ENCODE measurements at regions not wholly inside any gene's neighbourhood (a gene's known extent, or its start where the extent isn't known, plus 50 kb on each side); places are given as distances from the start of the nearest gene placed in this dataset.

DNA sequence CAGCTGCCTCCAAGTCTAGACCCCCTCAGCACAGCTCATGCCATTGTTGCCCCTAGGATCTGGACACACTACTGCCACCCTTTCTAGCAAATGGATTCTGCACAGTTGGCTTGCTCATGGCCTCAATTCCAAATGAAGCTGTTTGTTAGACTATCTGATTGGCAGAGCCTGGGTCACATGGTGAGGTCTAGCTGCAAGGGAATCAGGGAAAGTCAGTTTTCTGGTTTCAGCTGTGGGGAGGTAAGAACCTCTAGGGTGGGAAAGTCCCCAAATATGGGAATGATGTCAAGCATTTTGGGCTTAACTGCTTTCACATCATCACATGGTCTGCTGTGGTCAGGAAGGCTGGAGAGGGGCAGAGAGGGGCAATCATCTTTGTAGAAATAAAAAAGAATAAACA is 150.4 kb upstream of the ITGA6 start:
- peaks cover 6% of the 10 kb centered on the region for H3F3A ChIP-seq (replicated peaks; ENCODE audit: insufficient read depth)
- CTCF ChIA-PET: no interaction called here
- POLR2A ChIA-PET: no interaction called here
- H3K4me1 ChIP-seq (ENCODE audit: control insufficient read depth in 1 of 2, insufficient read depth in 2 of 2, low read depth in 1 of 2, low read length in 1 of 2): no peaks in the 10 kb centered on the region
- no peaks in the 10 kb centered on the region for H3K27me3 ChIP-seq (ENCODE audit: insufficient read depth)
- no peak overlapping the region for H3K9ac ChIP-seq
- no peak for DNase-seq
- H3K9me2 ChIP-seq: no peaks in the 10 kb centered on the region
- H3K36me3 ChIP-seq (replicated peaks in 1 of 2; ENCODE audit: control insufficient read depth in 1 of 2, insufficient read depth in 2 of 2, low read length in 1 of 2): no peaks in the 10 kb centered on the region
- H3K9me3 ChIP-seq: 0 out of 2 replicates have a peak, but pooled peaks cover 3% of the 10 kb centered on the region
- H2AFZ ChIP-seq (ENCODE audit: low read depth): no peak overlapping the region
- H3K79me2 ChIP-seq (ENCODE audit: insufficient read depth): no peaks in the 10 kb centered on the region
- no peak overlapping the region for H3K4me3 ChIP-seq (ENCODE audit: low read depth in 2 of 2, low read length in 1 of 2)
- no peak overlapping the region for H3K27ac ChIP-seq (ENCODE audit: low read depth in 2 of 2, low read length in 1 of 2)
- TF ChIP-seq SMC3 (IDR thresholded peaks at IDR 0.05; ENCODE audit: low read depth, low read length) (no peak), FOXM1 (IDR thresholded peaks at IDR 0.05; ENCODE audit: low read depth) (no peak), USF1 (IDR thresholded peaks at IDR 0.05; ENCODE audit: borderline replicate concordance, low read depth) (no peak), TEAD4 (IDR thresholded peaks at IDR 0.05; ENCODE audit: borderline replicate concordance, insufficient read depth) (no peak), EZH2phosphoT487 (IDR thresholded peaks at IDR 0.05; ENCODE audit: borderline replicate concordance, low read depth) (no peak), CTCF (IDR thresholded peaks at IDR 0.05) (no peak), RAD21 (IDR thresholded peaks at IDR 0.05; ENCODE audit: low read length) (no peak), TAF1 (IDR thresholded peaks at IDR 0.05; ENCODE audit: borderline replicate concordance, low read depth, low read length) (no peak), ELF1 (IDR thresholded peaks at IDR 0.05) (no peak), JUND (IDR thresholded peaks at IDR 0.05) (no peak), MXI1 (IDR thresholded peaks at IDR 0.05; ENCODE audit: low read depth, low read length) (no peak), RFX5 (IDR thresholded peaks at IDR 0.05; ENCODE audit: low read length) (no peak), USF2 (IDR thresholded peaks at IDR 0.05; ENCODE audit: borderline replicate concordance, low read depth, low read length) (no peak), GABPA (IDR thresholded peaks at IDR 0.05; ENCODE audit: low read depth) (no peak), ZBTB33 (IDR thresholded peaks at IDR 0.05; ENCODE audit: borderline replicate concordance, low read depth) (no peak), POLR2AphosphoS5 (IDR thresholded peaks at IDR 0.05; ENCODE audit: low read depth, low read length) (no peak), YY1 (IDR thresholded peaks at IDR 0.05; ENCODE audit: low read depth) (no peak), SIN3A (IDR thresholded peaks at IDR 0.05; ENCODE audit: borderline replicate concordance, low read depth, low read length) (no peak), CHD2 (IDR thresholded peaks at IDR 0.05; ENCODE audit: low read length, partially characterized antibody) (no peak)
- TF ChIP-seq, protein P1, sequence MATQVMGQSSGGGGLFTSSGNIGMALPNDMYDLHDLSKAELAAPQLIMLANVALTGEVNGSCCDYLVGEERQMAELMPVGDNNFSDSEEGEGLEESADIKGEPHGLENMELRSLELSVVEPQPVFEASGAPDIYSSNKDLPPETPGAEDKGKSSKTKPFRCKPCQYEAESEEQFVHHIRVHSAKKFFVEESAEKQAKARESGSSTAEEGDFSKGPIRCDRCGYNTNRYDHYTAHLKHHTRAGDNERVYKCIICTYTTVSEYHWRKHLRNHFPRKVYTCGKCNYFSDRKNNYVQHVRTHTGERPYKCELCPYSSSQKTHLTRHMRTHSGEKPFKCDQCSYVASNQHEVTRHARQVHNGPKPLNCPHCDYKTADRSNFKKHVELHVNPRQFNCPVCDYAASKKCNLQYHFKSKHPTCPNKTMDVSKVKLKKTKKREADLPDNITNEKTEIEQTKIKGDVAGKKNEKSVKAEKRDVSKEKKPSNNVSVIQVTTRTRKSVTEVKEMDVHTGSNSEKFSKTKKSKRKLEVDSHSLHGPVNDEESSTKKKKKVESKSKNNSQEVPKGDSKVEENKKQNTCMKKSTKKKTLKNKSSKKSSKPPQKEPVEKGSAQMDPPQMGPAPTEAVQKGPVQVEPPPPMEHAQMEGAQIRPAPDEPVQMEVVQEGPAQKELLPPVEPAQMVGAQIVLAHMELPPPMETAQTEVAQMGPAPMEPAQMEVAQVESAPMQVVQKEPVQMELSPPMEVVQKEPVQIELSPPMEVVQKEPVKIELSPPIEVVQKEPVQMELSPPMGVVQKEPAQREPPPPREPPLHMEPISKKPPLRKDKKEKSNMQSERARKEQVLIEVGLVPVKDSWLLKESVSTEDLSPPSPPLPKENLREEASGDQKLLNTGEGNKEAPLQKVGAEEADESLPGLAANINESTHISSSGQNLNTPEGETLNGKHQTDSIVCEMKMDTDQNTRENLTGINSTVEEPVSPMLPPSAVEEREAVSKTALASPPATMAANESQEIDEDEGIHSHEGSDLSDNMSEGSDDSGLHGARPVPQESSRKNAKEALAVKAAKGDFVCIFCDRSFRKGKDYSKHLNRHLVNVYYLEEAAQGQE (IDR thresholded peaks at IDR 0.05; ENCODE audit: low read depth, low read length): no peak
- no peak overlapping the region for H3K4me2 ChIP-seq
- no peaks in the 10 kb centered on the region for H4K20me1 ChIP-seq (ENCODE audit: insufficient read depth)
